ENCODE measurements at regions not wholly inside any gene's neighbourhood (a gene's known extent, or its start where the extent isn't known, plus 50 kb on each side); places are given as distances from the start of the nearest gene placed in this dataset.

DNA sequence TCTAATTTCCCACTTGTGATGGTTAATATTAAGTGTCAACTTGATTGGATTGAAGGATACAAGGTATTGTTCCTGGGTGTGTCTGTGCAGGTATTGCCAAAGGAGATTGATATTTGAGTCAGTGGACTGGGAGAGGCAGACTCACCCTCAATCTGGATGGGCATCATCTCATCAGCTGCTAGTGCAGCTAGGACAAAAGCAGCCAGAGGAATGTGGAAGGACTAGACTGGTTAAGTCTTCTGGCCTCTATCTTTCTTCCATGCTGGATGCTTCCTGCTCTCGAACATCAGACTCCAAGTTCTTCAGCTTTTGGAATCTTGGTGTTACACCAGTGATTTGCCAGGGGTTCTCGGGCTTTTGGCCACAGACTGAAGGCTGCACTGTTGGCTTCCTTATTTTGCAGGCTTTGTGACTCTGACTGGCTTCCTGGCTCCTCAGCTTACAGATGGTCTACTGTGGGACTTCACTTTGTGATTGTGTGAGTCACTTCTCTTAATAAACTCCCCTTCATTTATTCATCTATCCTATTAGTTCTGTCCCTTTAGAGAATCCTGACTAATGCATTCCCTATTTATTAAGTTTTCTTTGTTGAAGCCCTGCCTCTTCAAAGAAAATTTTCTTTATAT is 1087.5 kb upstream of the NXPH2 start:
- no peak overlapping the region for H3K4me3 ChIP-seq (ENCODE audit: low read depth, low read length)

DNA sequence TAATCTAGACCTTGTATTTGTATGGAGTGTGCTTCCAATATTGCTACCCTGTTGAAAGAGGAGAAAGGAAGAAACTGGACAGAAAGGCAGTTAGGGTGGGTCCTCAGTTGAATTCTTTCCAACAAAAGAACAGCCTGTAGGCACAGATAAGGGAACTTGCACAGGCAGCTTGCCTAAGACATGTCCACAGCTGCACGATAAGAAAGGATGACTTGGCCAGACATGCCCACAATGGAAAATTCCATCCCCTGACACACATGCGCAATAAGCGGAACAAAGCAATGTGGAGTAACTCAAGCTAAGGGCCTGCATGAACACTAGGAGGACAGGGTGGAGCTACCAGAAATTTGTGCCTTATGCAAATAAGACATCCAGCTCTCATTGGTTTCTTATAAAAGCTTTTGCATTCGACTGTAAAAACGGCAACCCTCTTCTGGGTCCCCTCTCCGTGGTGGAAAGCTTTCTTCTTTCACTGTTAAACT is 1084.7 kb upstream of the NXPH2 start:
- TF ChIP-seq, protein P1, sequence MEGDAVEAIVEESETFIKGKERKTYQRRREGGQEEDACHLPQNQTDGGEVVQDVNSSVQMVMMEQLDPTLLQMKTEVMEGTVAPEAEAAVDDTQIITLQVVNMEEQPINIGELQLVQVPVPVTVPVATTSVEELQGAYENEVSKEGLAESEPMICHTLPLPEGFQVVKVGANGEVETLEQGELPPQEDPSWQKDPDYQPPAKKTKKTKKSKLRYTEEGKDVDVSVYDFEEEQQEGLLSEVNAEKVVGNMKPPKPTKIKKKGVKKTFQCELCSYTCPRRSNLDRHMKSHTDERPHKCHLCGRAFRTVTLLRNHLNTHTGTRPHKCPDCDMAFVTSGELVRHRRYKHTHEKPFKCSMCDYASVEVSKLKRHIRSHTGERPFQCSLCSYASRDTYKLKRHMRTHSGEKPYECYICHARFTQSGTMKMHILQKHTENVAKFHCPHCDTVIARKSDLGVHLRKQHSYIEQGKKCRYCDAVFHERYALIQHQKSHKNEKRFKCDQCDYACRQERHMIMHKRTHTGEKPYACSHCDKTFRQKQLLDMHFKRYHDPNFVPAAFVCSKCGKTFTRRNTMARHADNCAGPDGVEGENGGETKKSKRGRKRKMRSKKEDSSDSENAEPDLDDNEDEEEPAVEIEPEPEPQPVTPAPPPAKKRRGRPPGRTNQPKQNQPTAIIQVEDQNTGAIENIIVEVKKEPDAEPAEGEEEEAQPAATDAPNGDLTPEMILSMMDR (IDR thresholded peaks at IDR 0.05; ENCODE audit: insufficient read depth, low read depth, low read length, missing control alignments) = no peak
- no peak for DNase-seq (ENCODE audit: low read depth)
- H3K4me3 ChIP-seq (ENCODE audit: low read depth, low read length) = no peak overlapping the region

More for the DNA sequence above, 1087.5 kb upstream of the NXPH2 start:
- DNase-seq (ENCODE audit: low read depth) = no peak
- TF ChIP-seq, protein P1 (IDR thresholded peaks at IDR 0.05; ENCODE audit: insufficient read depth, low read depth, low read length, missing control alignments) = no peak

DNA sequence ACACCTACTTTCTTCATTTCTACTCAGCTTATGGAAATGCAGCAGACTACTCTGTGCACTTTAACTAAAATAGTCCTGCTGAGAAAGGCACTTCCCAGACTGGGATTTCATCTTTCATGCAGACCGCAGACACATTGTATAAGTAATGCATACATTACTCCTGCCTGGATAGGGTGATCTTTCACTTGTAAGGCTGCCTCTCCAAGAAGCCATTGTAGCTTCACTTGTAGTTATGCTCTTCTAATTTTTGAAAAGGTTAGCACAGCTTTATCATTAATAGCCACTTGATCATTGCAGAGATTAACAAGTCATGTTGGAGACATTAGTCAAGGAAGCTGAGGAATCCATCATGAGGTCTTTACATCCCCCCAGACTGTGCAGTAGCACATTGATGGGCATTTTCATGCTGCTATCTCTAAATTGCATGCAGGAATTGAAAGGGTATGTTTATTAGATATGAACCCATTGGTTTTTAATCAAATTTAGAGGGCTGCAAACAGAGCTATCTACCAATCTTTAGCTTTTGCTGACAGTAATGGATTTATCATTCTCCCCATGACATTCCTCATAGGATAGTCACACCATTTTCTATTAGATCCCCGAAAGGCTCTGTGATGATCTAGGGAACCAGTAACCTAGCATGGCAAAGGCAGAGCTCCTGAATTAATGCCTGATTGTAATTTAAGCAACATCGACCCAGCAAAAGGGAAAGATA is 1074.7 kb upstream of the NXPH2 start:
- no peak overlapping the region for H3K4me3 ChIP-seq (ENCODE audit: low read depth, low read length)
- DNase-seq (ENCODE audit: low read depth) = no peak
- TF ChIP-seq, protein P1 (IDR thresholded peaks at IDR 0.05; ENCODE audit: insufficient read depth, low read depth, low read length, missing control alignments) = no peak

DNA sequence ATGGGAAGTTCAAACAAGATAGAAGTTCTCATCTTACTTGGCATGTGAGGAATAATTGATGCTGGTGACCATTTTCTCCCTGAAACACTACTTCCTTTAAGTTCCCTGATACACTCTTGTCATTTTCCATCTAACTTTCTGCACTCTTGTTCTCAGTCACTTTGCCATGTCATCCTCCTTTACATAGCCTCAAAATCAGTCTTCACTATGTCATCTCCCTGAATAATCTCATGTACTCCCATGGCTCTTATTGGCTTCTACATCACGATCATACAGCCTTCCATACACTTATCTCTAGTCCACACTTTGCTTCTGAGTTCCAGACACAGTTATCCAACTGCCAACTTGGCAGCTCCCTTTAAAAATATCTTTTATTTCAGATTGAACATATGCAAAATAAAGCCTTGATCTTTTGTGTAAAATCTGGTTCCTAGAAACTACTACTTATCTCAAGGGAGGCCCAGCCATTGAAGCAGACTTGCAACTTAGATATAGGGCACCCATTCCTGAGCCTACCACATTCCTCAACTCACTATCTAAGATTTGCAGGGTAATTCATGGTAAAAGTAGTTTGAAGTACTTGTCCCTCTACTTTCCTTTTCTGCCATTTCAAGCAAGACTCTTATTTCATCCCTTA is 1070.2 kb upstream of the NXPH2 start:
- TF ChIP-seq, protein P1 (IDR thresholded peaks at IDR 0.05; ENCODE audit: insufficient read depth, low read depth, low read length, missing control alignments) = no peak
- no peak overlapping the region for H3K4me3 ChIP-seq (ENCODE audit: low read depth, low read length)
- no peak for DNase-seq (ENCODE audit: low read depth)

DNA sequence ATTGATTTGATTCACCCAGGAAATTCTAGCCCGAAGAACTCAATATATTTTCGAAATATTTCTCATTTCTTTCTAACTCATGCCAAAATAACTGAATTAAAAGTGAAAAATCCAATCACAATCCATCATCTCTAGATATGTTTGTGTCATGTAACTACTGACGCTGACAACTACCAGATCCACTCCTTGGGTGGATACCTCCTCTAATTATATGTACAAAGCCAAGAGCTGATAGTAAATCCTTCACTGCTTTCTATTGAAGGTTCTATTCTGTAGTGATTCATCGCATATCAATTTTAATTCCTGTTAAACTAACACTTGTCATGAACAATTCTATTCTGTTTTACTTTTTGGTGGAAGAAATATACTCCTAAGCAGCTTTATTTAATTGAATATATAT is 1056.6 kb upstream of the NXPH2 start:
- no peak overlapping the region for H3K4me3 ChIP-seq (ENCODE audit: low read depth, low read length)
- TF ChIP-seq, protein P1 (IDR thresholded peaks at IDR 0.05; ENCODE audit: insufficient read depth, low read depth, low read length, missing control alignments) = no peak

DNA sequence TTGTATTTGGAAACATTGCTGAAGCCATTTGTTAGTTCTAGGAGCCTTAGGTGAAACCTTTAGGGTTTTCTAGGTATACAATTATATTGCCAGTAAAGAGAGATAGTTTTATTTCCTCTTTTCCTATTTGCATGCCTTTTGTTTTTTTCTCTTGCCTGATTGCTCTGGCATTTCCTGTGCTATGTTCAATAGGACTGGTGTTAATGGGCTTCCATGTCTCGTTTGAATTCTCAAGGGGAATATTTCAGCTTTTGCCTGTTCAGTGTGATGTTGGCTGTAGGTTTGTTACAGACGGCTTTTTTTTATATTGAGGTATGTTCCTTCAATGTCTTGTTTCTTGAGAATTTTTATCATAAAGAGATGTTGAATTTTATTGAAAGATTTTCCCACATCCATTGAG is 1054.9 kb upstream of the NXPH2 start:
- TF ChIP-seq, protein P1 (IDR thresholded peaks at IDR 0.05; ENCODE audit: insufficient read depth, low read depth, low read length, missing control alignments) = no peak
- no peak for DNase-seq (ENCODE audit: low read depth)

More for the DNA sequence above, 1056.6 kb upstream of the NXPH2 start:
- DNase-seq (ENCODE audit: low read depth) = no peak

More for the DNA sequence above, 1054.9 kb upstream of the NXPH2 start:
- H3K4me3 ChIP-seq (ENCODE audit: low read depth, low read length) = no peak overlapping the region

Measured in GM12865 (cell line).